22Rv1 (cell line): ENCODE measurements at regions not wholly inside any gene's neighbourhood (a gene's known extent, or its start where the extent isn't known, plus 50 kb on each side); places are given as distances from the start of the nearest gene placed in this dataset.

Source experiments
- CTCF ChIP-seq: fragments of 450-650 bp; IDR thresholded peaks from 2 replicates; pipeline ENCODE4 v1.5.1; 2017; ENCODE audit warnings: mild to moderate bottlenecking
- ZFX ChIP-seq: fragments of 450-650 bp; IDR thresholded peaks from 2 replicates; pipeline ENCODE4 v1.6.1; 2017; ENCODE audit warnings: antibody characterized with exemption, borderline replicate concordance

GRCh38 chr13:57925250-57925649 is 293.7 kb downstream of the PCDH17 start:
- TF ChIP-seq ZFX (no peak), CTCF (peak; percentile 54)
